Activated T-helper 1 cell treated with anti-CD3 and anti-CD28 coated beads, Interleukin-12 subunit alpha, Interleukin-12 subunit beta, Interleukin-2, Interleukin-4 antibody, amounts not matched to agents 30 ng/mL and 10 ng/mL and 1 ng/mL, durations not matched to agents 14 hours and 24 hours and 36 hours (primary cell): ENCODE measurements at regions not wholly inside any gene's neighbourhood (a gene's known extent, or its start where the extent isn't known, plus 50 kb on each side); places are given as distances from the start of the nearest gene placed in this dataset.

Experiments used
- DNase-seq: peaks from one replicate; pipeline ENCODE4 v3.0.0; 2021; ENCODE audit warnings: low spot score
- H3K27ac Mint-ChIP-seq: one replicate; pipeline ENCODE4 v1.8.0; 2021; ENCODE audit warnings: mild to moderate bottlenecking, mixed read lengths
- H3K27me3 Mint-ChIP-seq: one replicate; pipeline ENCODE4 v1.8.0; 2022; ENCODE audit warnings: mild to moderate bottlenecking, moderate library complexity, mixed read lengths; ENCODE audit not compliant: insufficient read depth
- H3K36me3 Mint-ChIP-seq: one replicate; pipeline ENCODE4 v1.8.0; 2021; ENCODE audit warnings: low read depth, mixed read lengths
- H3K4me1 Mint-ChIP-seq: one replicate; pipeline ENCODE4 v1.8.0; 2021; ENCODE audit warnings: low read depth, mixed read lengths
- H3K4me3 Mint-ChIP-seq: one replicate; pipeline ENCODE4 v1.8.0; 2021; ENCODE audit warnings: mild to moderate bottlenecking, moderate library complexity, mixed read lengths
- H3K9me3 Mint-ChIP-seq: one replicate; pipeline ENCODE4 v1.8.0; 2021; ENCODE audit warnings: mixed read lengths
- intact Hi-C: fragments of 100-400 bp; cut with micrococcal nuclease; formaldehyde crosslinking; loops from one replicate; pipeline ENCODE4 v1.15.1; 2024

DNA sequence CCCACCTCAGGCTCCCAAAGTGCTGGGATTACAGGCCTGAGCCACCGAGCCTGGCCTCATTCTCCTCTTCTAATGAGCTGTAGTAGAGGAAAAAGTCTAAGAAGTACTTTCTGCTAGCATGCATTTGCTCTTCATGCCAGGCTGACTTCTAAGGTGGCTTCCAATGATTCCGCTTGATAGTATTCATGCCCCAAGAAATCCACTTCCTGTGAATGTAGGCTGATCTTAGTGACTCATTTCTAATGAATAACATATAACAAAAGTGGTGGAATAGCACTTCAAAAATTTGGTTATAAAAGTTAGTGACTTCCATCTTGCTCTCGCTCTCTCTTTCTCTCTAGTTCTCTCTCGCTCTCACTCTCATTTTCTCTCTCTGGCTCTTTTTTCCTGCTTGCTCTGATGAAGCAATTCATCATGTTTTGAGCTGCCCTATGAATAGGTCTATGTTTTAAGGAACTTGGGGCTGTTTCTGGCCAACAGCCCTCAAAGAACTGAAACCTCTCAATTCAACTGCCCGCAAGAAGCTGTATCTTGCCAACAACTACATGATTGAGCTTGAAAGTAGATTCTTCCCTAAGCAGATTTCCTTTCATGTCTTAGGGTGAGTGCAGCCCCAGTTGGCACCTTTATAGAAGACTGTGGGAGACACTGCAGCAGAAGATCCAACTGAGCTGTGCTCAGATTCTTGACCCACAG is 282.9 kb downstream of the RMST start:
- Mint-ChIP-seq H3K4me3 (no peak overlapping the region), H3K36me3 (no peaks in the 10 kb centered on the region), H3K9me3 (no peaks in the 10 kb centered on the region), H3K27me3 (no peaks in the 10 kb centered on the region), H3K27ac (no peak overlapping the region), H3K4me1 (no peaks in the 10 kb centered on the region)
- DNase-seq = no peak
- intact Hi-C loops = no loop called here

- no peaks in the 10 kb centered on the region for H3K27me3 Mint-ChIP-seq
- H3K9me3 Mint-ChIP-seq = no peaks in the 10 kb centered on the region
- no peaks in the 10 kb centered on the region for H3K36me3 Mint-ChIP-seq
- H3K4me1 Mint-ChIP-seq = no peaks in the 10 kb centered on the region
- H3K27ac Mint-ChIP-seq = no peak overlapping the region
- no peak overlapping the region for H3K4me3 Mint-ChIP-seq
- DNase-seq = no peak
- intact Hi-C loops = no loop called here
Observed at GRCh38 chr12:97748298-97748697, 285.7 kb downstream of the RMST start.

DNA sequence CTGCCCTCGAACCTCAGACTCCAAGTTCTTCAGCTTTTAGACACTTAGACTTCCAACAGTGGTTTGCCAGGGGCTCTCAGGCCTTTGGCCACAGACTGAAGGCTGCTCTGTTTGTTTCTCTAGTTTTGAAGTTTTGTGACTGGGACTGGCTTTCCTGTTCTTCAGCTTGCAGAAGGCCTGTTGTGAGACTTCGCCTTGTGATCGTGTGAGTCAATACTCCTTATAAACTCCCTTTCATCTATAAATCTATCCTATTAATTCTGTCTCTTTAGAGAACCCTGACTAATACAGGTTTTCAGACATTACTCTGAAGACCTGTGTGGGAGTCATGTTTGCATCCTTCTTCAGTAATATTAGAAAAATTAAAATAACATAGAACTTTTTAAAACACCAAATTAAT is 289.1 kb downstream of the RMST start:
- Mint-ChIP-seq H3K9me3 (no peaks in the 10 kb centered on the region), H3K27ac (no peak overlapping the region), H3K4me3 (no peak overlapping the region), H3K4me1 (no peaks in the 10 kb centered on the region), H3K27me3 (no peaks in the 10 kb centered on the region), H3K36me3 (no peaks in the 10 kb centered on the region)
- no peak for DNase-seq
- intact Hi-C loops = no loop called here

DNA sequence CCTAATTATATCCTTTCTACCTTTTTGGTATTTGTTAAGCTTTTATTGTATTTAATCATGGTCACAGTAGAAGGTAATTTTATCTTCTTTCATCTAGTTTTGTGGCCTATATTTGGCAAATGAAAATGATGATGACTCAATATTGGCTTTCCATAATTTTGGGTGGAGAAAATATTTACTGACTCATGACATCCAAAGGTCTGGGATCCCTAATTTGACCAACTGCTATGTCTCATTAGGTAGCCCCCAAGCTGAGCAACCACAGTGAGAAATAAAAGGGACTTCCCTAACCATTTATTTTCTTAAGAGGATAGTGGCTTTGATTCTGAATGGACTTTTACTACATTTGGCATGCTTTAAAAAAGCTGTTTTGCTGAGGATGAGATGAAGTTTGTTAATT is 289.5 kb downstream of the RMST start:
- Mint-ChIP-seq H3K27ac (no peak overlapping the region), H3K9me3 (no peaks in the 10 kb centered on the region), H3K27me3 (no peaks in the 10 kb centered on the region), H3K4me1 (no peaks in the 10 kb centered on the region), H3K4me3 (no peak overlapping the region), H3K36me3 (no peaks in the 10 kb centered on the region)
- no peak for DNase-seq
- intact Hi-C loops = no loop called here

- H3K36me3 Mint-ChIP-seq = no peaks in the 10 kb centered on the region
- no peaks in the 10 kb centered on the region for H3K27me3 Mint-ChIP-seq
- H3K4me1 Mint-ChIP-seq = no peaks in the 10 kb centered on the region
- no peak overlapping the region for H3K4me3 Mint-ChIP-seq
- H3K9me3 Mint-ChIP-seq = no peaks in the 10 kb centered on the region
- no peak for DNase-seq
- no peak overlapping the region for H3K27ac Mint-ChIP-seq
- intact Hi-C loops = no loop called here
Observed at GRCh38 chr12:97753332-97753731, 290.7 kb downstream of the RMST start.

DNA sequence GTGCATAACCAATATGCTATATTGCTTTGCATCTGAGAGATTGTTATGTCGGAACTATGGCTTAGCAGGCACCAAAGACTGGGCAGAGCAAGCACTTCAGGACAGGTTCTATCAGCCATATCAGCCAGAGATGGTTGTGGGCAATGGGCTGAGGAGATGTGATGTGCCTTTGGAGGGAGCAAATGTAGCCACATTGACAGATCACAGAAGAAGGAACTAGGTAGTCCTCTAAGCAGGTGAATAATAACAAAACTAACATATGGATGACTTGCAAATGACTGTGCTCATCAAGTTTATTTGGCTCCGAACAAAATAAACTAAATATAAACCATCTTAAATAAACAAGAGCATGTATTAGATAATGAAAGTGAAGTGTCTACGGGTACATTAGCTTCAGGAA is 291.7 kb downstream of the RMST start:
- Mint-ChIP-seq H3K27me3 (no peaks in the 10 kb centered on the region), H3K9me3 (no peaks in the 10 kb centered on the region), H3K4me1 (no peaks in the 10 kb centered on the region), H3K4me3 (no peak overlapping the region), H3K36me3 (no peaks in the 10 kb centered on the region), H3K27ac (no peak overlapping the region)
- no peak for DNase-seq
- intact Hi-C loops = no loop called here

- Mint-ChIP-seq H3K9me3 (no peaks in the 10 kb centered on the region), H3K36me3 (no peaks in the 10 kb centered on the region), H3K4me1 (no peaks in the 10 kb centered on the region), H3K27ac (no peak overlapping the region), H3K27me3 (no peaks in the 10 kb centered on the region), H3K4me3 (no peak overlapping the region)
- intact Hi-C loops = no loop called here
- DNase-seq = no peak
Observed at GRCh38 chr12:97756066-97756666, 293.6 kb downstream of the RMST start.

GRCh38 chr12:97756741-97757140 is 294.1 kb downstream of the RMST start:
- Mint-ChIP-seq H3K9me3 (no peaks in the 10 kb centered on the region), H3K4me3 (no peak overlapping the region), H3K4me1 (no peaks in the 10 kb centered on the region), H3K27me3 (no peaks in the 10 kb centered on the region), H3K27ac (no peak overlapping the region), H3K36me3 (no peaks in the 10 kb centered on the region)
- intact Hi-C loops = no loop called here
- DNase-seq = no peak

GRCh38 chr12:97757481-97758193 is 295.0 kb downstream of the RMST start:
- H3K36me3 Mint-ChIP-seq = no peaks in the 10 kb centered on the region
- H3K27me3 Mint-ChIP-seq = no peaks in the 10 kb centered on the region
- H3K4me1 Mint-ChIP-seq = no peaks in the 10 kb centered on the region
- intact Hi-C loops = no loop called here
- no peak overlapping the region for H3K27ac Mint-ChIP-seq
- no peak overlapping the region for H3K4me3 Mint-ChIP-seq
- peaks cover 4% of the 10 kb centered on the region for H3K9me3 Mint-ChIP-seq
- DNase-seq = no peak

DNA sequence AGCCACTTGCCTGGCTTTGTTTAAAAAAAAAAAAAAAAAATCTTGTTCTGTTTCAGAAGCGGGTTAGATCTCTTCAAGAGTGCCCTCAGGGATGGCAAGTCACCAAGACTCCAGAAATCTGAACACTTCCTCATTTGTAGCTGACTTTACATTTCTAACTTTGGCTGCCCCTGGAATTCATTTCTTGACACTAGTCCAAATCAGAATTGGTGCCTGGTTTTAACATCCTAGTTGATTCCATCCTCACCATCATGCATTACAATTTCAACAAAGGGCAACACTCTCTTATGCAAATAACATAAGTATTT is 295.5 kb downstream of the RMST start:
- no peaks in the 10 kb centered on the region for H3K27me3 Mint-ChIP-seq
- intact Hi-C loops = no loop called here
- no peak for DNase-seq
- no peak overlapping the region for H3K4me3 Mint-ChIP-seq
- no peaks in the 10 kb centered on the region for H3K4me1 Mint-ChIP-seq
- no peak overlapping the region for H3K27ac Mint-ChIP-seq
- no peaks in the 10 kb centered on the region for H3K36me3 Mint-ChIP-seq
- peaks cover 4% of the 10 kb centered on the region for H3K9me3 Mint-ChIP-seq

DNA sequence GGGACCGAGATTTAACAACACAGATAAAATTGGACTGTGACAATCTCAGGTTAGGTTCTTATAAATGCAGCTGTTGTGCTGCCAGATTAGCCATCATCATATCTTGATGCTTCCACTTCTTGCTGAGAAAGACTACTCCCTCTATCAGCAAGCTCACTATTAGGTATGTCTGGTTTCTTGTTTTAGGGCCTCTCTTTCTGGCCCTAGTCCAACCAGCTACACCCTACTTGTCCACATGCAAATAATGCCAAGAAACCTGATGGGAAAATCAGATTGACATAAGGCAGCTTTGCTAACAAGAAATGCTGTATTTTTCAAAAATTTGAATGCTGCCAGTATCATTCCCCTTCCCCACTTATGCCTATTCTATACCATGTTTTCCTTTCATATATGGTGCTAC is 296.0 kb downstream of the RMST start:
- intact Hi-C loops = no loop called here
- DNase-seq = no peak
- Mint-ChIP-seq H3K9me3 (peaks cover 4% of the 10 kb centered on the region), H3K4me3 (no peak overlapping the region), H3K27ac (no peak overlapping the region), H3K27me3 (no peaks in the 10 kb centered on the region), H3K4me1 (no peaks in the 10 kb centered on the region), H3K36me3 (no peaks in the 10 kb centered on the region)

- Mint-ChIP-seq H3K9me3 (peaks cover 4% of the 10 kb centered on the region), H3K27ac (no peak overlapping the region), H3K4me1 (no peaks in the 10 kb centered on the region), H3K4me3 (no peak overlapping the region), H3K36me3 (no peaks in the 10 kb centered on the region), H3K27me3 (no peaks in the 10 kb centered on the region)
- intact Hi-C loops = no loop called here
- DNase-seq = no peak
Observed at GRCh38 chr12:97760601-97761000, 298.0 kb downstream of the RMST start.

GRCh38 chr12:97763113-97763512 is 300.5 kb downstream of the RMST start:
- DNase-seq = no peak
- intact Hi-C loops = no loop called here
- Mint-ChIP-seq H3K4me3 (no peak overlapping the region), H3K9me3 (peaks cover 4% of the 10 kb centered on the region), H3K4me1 (no peaks in the 10 kb centered on the region), H3K27me3 (no peaks in the 10 kb centered on the region), H3K27ac (no peak overlapping the region), H3K36me3 (no peaks in the 10 kb centered on the region)
